ENCODE measurements at regions not wholly inside any gene's neighbourhood (a gene's known extent, or its start where the extent isn't known, plus 50 kb on each side); places are given as distances from the start of the nearest gene placed in this dataset.
A peak's percentile ranks its signal among the peaks of the same experiment; 100 is the strongest.

GRCh38 chr2:22525681-22526080 lies 859.3 kb upstream of the KLHL29 start:
- no peak for DNase-seq

DNA sequence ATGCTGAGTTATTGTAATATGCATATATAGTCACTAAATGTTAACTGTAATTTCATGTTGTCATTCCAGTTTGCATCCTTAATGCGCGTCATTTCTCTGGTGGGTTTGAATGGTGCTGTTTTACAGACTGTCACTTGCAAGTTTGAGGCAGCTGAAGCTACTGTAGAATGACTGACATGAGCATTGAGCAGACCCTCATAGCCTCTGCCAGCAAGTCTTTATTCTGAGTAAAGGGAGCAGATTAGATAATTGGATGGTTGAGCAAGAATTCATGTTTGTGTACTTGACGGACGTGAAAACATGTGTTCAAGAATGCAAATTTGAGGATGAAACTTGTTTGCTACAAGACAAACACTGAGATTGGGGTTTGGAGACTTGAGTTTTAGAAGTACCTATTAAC lies 854.8 kb upstream of the KLHL29 start:
- no peak for DNase-seq

- DNase-seq, result no peak
These were observed 848.8 kb upstream of the KLHL29 start for GRCh38 chr2:22536133-22536532.

GRCh38 chr2:22554453-22554852 lies 830.5 kb upstream of the KLHL29 start:
- DNase-seq, result no peak

- peak; percentile 51 for DNase-seq
These were observed 827.6 kb upstream of the KLHL29 start for GRCh38 chr2:22557406-22557805.

DNA sequence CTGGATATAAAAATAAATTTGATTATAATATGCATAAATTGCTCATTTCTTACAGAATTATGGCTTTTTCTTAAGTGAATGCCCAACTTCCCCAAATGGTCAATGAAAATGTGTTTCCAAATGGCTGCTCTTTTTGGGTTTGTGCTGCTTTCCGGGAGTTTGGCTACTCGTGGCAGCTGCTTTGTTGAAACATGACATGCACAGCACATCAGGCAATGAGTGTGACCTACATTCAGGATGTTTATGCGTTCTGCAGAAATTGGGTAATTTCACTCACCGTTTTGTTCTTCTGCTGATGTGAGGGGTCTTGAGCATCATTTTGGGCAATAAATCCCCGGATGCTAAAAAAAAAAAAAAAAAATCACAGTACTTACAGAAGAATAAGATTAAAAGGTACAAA lies 825.0 kb upstream of the KLHL29 start:
- DNase-seq, result no peak

DNA sequence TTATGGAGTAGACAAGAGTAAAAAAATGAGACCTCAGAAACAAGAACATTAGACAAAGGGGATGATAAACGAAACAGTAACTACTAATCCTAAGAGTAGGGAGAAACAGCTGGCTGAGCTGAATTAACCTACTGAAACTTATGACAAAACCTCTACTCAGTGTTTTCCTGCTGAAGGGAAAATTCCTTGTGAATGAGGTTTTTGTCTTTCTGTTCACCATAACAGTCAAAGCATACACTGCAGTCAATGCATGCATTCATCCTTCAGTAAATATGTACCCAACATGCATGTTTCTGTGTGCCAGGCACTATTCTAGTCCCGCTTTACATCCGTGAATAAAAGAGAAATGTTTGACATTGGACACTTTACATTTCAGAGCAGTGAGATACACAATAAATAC lies 805.6 kb upstream of the KLHL29 start:
- DNase-seq, result peak; percentile 5

DNA sequence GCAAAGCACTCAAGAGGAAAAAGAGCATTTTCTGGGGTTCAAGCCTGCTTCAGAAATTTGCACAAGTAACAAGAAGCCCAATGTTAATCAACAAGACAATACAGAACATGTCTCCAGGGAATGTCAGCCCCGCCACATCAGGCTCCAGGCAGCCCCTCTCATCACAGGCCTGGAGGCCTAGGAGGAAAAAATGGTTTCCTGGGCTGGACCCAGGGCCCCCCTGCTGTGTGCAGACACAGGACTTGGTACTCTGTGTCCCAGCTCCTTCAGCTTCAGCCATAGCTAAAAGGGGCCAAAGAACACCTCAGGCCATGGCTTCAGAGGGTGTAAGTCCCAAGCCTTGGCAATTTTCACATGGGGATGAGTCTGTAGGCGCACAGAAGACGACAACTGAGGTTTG lies 802.9 kb upstream of the KLHL29 start:
- no peak for DNase-seq

DNA sequence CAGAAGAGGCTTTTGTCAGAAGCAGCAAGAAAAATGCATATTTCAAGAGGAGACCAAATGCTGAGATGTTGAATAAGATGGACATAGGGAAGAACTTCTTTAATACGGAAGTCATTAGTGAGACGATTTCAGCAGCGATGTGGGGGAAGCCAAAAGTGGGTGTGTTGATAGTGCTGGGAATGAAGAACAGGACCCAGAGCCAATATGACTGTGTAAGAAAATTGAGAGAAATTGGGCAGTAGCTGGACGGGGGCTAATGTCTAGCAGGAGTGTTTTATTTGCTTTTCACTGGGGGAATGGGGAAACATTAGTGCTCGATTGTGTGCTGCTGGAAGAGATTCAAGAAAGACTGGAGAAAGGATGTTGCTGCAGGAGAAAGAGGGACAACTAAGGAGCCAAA lies 788.7 kb upstream of the KLHL29 start:
- DNase-seq, result no peak

DNA sequence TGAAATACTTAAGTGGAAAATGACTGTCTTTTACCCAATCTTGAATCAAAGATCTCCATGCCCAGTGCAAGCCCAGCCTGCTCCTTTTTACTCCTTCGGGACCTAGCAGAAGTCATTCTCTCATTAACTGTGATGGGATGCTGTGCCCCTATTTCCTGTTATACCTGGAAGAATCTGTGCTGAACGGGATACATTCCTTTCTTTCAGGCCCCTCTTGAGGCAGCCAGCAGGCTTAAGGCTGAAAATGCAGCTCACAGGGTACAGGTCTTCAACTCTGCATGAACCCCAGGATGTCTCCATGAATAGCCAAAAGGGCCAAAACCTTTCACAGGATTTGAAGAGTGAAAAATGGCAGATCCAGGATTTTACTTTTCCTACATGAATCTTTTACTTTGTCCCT lies 784.8 kb upstream of the KLHL29 start:
- DNase-seq, result no peak

- no peak for DNase-seq
These were observed 784.0 kb upstream of the KLHL29 start for GRCh38 chr2:22600999-22601398.

- DNase-seq, result no peak
These were observed 780.8 kb upstream of the KLHL29 start for GRCh38 chr2:22604136-22604535.

- no peak for DNase-seq
These were observed 768.9 kb upstream of the KLHL29 start for GRCh38 chr2:22616031-22616430.

DNA sequence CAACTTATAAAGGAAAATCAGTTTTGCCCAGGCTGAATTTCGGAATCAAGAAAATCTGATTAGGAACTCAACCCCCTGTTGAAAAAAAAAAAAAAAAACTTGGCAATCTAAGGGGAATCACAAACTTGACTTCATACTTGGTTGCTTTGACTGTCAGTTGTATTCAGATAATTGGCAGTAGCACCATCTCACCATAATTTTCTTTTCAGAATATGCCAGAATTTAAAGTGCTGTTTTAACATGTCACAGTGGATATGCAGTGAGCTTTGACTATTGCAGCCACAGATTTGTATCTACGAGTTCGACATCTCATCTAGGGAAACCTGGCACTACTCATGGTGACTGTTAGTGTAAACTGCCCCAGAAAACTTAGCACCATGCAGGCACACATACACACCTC lies 761.4 kb upstream of the KLHL29 start:
- DNase-seq, result no peak

DNA sequence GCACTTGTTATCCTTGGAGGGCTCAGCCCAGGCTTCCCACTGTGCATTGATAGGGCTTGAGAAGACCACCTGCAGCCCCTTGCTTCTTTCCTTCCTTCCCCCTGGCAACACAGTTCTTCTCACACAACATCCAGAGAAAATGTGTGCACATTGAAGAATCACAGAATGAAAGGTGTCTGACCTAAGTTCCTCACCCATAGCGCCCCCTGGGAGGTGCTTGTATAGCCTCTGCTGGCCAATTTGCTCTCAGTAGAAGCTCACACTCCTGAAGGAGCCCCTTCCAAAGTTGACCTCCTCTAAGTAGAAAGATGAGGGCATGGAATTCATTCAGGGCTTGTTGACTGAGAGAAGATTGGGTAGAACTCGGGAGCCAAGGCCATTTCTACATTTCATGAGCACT lies 758.4 kb upstream of the KLHL29 start:
- DNase-seq, result peak; percentile 53

DNA sequence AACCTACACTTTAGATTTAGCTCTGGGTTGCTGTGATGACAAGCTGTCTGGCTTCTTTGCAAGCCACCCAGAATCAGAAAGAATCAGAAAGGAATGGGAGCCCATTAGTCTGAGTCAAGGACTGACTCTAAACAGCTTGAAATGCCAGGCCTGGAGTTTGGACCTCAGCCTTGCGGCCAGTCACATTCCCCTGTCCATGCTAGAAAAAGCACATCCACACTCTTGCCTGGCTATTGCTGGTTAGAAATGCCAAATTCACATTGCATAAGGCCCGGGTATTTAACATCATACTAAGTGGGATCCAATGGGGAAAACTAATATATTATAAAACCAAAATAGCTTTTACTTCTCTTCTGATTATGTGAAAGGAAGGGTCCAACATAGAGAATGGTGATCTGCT lies 756.8 kb upstream of the KLHL29 start:
- no peak for DNase-seq

DNA sequence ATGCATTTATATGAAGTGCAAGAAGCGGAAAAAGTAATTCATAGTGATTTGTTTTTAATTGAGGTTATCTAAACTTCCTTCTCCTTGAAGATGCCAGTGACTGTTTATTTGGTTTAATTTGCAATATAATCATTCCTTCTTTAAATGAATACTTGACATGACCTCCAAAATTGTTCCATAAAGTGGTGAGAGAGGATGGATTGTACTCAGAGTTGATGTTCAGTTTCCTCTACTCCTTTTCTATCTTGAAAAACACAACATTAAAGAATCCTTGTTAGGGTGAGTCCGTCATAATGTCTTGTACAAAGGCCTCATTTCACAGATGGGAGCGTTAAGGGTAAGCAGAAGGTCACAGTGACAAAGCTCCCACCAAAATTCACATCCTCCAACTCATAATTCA lies 756.1 kb upstream of the KLHL29 start:
- no peak for DNase-seq

GRCh38 chr2:22634167-22634566 lies 750.8 kb upstream of the KLHL29 start:
- peak; percentile 85 for DNase-seq

DNA sequence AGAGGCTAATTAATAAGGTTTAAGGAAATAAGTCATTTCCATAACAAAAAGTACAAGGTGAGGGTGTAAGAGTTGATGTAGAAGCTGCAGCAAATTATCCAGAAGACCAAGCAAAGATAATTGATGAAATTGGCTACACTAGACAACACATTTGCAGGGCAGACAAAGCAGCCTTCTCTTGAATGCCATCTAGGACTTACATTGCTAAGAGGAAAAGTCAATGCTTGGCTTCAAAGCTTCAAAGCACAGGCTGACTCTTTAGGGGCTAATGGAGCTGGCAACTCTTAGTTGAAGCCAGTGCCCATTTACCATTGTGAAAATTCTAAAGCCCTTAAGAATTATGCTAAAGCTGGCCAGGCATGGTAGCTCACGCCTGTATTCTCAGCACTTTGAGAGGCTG lies 728.6 kb upstream of the KLHL29 start:
- no peak for DNase-seq

- DNase-seq, result no peak
These were observed 711.5 kb upstream of the KLHL29 start for GRCh38 chr2:22673529-22673928.

- DNase-seq, result no peak
These were observed 701.1 kb upstream of the KLHL29 start for GRCh38 chr2:22683914-22684313.

DNA sequence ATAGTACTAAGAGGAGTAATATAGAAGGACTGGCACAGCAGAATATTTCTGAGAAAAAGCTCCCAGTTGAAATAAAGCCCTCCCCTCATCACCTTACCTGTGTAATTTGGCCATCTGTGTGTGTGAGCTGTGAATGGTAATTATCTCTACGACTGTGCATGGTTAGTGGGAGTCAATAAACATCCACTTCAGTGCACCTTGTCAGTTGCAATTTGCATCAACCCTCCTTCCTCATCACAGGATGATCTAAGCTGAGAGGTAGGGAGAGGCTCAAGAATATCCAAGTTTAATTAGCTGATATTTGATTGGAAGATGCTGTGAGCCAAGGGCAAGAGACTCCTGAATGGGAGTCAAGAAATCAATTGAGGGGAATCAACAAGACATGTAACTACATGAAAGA lies 694.9 kb upstream of the KLHL29 start:
- no peak for DNase-seq

DNA sequence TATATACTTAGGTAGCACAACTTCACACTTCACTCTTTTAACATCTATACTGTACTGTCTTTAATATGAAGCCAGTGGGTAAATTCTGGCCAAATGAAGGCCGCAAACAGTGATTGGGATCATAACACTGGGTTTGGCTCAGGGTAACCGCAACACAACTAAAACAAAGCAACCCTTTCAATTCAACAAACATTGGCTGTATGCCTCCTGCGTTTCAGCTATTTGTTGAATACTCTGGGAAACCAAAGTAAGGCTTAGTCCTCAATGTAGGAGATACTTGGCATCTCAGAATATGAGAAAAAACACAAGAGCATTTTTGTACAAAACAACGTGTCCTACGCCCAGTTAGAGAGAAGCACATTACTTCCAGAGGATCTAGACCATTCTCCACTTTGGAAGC lies 693.3 kb upstream of the KLHL29 start:
- no peak for DNase-seq

DNA sequence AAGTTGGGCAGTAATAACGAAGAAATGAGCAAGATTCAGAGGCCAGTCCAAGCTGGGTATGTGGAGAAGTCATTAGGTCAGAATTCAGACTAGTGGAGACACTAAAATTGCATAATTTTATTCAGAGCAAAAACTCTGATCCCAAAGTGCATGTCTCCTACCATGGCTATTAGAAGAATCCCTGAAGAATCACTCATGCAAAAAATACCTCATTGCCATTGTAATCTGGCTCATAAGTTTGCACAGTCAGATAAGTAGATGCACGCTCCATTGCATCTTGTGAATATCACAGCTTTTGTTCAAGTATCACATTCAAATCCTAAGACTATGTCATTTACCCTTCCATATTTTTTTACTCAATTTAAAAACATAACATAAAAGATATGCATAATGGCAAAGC lies 692.2 kb upstream of the KLHL29 start:
- no peak for DNase-seq

DNA sequence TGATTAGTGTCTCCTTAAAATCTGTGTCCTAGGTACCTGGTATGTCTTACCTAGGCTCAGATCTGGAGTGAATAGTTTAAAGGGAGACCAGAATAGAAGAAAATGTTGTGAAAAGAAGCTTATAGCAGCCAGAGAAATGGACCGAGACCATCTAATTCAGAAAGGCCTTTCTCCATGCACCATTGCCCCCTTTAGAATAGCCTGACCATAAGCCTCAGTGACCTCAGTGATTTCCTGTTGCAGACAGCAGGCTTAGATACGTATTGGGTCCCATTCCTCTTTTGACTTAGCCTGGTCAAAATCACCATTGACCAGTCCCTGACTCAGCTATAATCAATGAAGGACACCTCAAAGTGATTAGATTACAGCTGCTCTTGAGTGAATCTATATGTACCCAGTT lies 690.7 kb upstream of the KLHL29 start:
- DNase-seq, result no peak

DNA sequence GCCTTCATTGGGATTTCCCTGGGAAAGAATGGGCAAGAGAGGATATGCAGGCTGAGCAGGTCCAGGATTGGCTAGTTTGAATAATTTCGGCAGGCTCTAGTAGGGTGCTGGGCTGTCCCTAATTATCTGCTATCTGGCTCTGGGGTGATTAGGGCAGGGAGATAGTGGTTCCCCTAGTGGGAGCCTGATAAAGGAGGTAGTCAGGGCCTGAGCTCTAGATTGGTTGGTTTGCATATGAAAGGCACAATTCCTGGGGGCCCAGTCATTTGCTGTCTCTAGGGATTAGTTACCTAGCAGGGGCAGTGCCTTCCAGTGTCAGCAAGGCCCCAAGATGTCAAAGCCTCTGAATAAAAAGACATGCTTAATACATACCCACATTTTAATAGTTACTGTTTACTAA lies 690.1 kb upstream of the KLHL29 start:
- DNase-seq, result no peak
